ENCODE measurements at regions not wholly inside any gene's neighbourhood (a gene's known extent, or its start where the extent isn't known, plus 50 kb on each side); places are given as distances from the start of the nearest gene placed in this dataset.

- DNase-seq (ENCODE audit: low read depth), result no peak
These were observed 54.5 kb downstream of the CLDN34 start for GRCh38 chrX:10021461-10022272.

- no peak for DNase-seq (ENCODE audit: low read depth)
These were observed 55.0 kb downstream of the CLDN34 start for GRCh38 chrX:10022273-10022541.

DNA sequence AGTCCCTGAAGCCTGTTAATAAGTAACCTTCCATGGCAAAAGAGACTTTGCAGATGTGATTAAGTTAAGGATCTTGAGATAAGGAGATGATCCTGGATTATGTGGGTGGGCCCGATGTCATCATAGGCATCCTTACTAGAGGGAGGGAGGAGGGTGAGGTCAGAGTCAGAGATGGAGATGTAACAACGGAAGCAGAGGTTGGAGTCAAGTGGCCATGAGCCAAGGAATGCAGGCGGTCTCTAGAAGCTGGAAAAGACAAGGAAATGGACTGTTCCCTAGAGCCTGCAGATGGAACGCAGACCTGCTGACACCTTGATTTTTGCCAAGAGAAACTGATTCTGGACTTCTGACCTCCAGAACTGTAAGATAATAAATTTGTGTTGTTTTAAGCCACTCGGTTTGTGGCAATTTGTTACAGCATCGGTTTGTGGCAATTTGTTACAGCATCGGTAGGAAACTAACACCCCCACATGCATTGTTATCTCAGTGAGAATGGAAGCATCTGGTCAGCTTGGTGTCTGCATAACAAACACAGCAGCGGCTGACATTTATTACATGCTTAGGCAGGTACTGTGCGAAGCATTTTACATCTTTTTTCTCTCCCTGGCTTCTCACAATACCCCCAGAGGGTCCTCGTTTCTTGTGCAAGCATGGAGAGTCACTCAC is 55.6 kb downstream of the CLDN34 start:
- no peak for DNase-seq (ENCODE audit: low read depth)

DNA sequence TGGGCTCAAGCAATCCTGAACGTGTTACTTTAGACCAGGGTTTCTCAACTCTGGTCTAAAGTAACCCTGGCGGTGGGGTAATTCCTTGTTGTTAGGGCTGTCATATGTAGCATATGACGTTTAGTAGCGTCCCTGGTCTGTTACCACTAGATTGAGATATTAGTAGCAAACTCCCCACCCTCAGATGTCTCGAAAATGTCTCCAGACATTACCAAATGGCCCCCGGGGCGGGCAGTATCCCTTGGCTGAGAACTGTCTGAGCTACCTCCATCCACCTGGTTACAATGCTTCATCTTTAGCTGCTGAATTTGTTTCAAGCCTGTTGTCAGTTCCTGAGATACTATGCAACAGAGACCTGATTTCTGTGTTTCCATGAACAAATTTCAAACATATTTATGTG is 56.7 kb downstream of the CLDN34 start:
- DNase-seq (ENCODE audit: low read depth), result no peak

GRCh38 chrX:10025742-10026493 is 58.8 kb downstream of the CLDN34 start:
- DNase-seq (ENCODE audit: low read depth), result no peak

- DNase-seq (ENCODE audit: low read depth), result no peak
These were observed 61.3 kb downstream of the CLDN34 start for GRCh38 chrX:10028283-10029104.

- DNase-seq (ENCODE audit: low read depth), result no peak
These were observed 63.4 kb downstream of the CLDN34 start for GRCh38 chrX:10030570-10030969.

DNA sequence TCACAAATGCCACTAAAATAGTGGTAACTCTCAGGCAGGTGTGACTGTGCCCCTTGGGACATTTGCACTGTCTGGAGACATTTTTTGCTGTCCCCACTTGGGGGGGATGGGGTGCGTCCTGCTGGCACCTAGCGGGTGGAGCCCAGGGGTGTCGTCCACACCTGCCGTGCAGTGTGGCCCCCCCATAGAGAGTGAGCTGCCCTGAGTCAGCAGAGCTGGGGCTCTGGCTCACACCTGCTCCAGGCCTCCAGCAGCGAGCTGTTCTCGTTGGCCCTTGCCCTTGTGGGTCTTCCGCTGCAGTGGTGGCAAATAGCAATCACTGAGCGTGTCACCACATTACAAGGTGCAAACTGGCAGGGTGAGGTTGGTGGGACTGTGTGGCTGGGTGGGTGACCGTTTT is 64.6 kb downstream of the CLDN34 start:
- DNase-seq (ENCODE audit: low read depth), result no peak

DNA sequence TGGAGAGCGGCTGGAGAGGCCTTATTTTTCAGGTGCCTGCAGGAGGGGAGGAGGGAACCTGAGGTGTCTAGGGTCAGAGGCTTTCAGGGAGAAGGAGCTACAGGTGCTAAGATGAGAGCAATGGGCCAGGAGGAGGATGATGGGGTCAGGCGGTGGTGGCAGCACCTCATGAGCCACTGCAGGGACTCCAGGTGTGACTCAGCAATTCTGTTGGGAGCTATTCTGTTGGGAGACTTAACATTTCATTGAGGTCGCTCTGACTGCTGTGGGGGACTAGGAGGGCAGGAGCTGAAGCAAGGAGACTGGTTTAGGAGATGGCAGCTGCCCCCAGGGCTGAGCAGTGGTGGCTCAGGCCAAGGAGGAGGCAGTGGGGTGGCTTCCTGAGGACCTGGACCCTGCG is 65.0 kb downstream of the CLDN34 start:
- DNase-seq (ENCODE audit: low read depth), result no peak

DNA sequence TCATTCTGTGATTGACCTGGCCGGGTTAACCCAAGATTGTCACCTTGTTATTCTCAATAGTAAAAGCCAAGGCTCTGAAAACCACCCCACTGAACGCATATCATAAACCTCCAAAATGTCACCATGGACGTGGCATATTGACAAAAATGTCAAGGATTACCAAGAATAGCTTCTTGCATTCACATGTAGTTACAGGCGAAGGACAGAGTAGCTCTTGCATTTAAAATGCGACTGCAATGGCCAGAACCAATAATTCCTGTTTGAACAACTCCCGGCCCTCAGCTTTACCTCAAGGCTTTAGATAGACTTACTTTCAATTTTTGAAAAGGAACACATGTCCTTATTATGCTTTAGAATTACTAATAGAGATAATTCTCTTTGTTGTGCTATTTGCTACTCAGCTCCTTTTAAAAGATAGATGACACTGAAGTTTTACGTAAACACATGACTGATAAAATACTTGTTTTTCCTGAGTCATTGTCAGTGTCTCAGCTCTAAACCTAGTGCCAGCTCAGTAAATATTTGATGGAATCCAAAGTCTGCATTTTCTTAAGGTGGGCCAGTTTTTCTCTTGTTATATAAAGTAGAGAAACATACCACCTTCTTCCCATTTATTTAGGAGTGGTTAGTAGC is 66.3 kb downstream of the CLDN34 start:
- no peak for DNase-seq (ENCODE audit: low read depth)

DNA sequence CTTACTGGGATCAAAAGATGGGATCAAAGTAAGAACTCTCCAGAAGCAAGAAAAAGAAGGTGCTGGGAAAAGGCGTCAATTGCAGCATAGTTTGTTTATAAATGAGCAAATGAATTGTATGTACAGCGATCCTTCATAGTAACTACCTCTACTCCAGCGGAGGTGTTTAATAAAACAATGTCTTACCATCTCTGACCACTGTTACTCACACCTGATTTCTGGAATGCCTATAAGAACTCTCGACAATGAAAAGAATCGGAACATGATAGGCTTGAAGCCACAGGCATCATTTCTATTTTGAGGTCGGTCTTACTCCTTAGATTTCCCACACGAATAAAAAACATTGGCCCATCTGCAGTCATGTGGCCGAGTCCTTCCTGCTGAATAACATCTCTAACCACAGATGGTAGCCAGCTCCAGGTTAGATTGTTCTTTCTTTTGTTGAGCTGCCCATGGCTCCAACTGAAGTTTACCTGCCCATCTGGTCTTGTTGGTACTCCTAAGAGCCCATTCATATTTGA is 67.6 kb downstream of the CLDN34 start:
- no peak for DNase-seq (ENCODE audit: low read depth)

GRCh38 chrX:10038585-10038984 is 71.4 kb downstream of the CLDN34 start:
- no peak for DNase-seq (ENCODE audit: low read depth)

- no peak for DNase-seq (ENCODE audit: low read depth)
These were observed 72.9 kb downstream of the CLDN34 start for GRCh38 chrX:10039821-10040793.

DNA sequence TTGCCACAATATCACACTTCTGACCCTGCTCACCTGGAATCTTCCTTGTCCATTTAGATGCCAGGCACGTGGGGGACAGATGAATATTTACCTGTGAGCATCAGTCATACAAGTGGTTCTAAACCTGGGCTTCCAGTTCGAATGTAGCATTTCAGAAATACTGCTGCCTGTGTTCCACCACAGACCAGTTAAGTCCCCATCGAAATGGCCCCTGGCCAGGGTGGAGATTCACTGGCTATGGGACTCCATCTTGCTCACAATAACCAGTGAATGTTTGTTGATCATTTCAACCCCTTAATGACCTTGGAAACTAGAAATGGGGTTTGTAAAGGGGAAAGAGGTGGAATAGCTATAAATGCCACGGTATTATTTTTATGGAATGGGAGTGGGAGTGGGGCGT is 73.8 kb downstream of the CLDN34 start:
- DNase-seq (ENCODE audit: low read depth), result no peak

DNA sequence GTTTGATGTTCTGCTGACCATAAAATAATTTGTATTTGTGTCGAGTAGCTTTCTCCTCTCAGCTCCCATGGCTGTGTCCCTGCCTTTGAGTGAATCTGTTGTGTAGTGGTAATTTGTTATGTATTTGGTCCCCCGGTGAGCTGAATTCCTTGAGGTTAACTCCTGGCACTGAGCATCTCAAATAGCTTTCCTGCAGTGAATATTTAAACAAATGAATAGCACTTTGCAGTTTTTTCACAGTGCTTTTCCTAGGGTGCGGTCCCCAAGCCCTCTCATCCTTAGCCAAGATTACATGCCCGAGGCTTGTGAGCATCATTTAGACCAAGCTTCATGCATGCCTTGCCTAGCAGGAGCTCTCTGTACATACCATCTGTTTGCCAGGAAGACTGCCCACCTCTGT is 74.2 kb downstream of the CLDN34 start:
- no peak for DNase-seq (ENCODE audit: low read depth)

DNA sequence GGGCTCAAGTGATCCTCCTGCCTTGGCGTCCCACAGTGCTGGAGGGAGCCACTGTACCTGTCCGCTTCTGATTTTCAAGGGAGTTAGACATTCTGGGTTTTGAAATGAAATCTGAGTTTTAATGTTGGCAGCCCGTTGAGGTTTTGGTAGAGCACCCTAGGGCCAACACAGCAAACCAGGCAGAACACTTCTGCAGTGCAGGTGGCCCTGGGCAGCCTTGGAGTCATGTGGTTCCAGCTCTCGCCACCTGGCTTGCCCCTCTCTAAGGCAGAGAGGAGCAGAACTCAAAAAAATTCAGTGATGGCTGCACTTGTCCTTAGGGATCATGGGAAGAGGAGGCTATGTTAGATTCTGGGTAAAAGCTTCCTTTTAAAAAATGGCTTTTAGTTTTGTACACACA is 74.9 kb downstream of the CLDN34 start:
- no peak for DNase-seq (ENCODE audit: low read depth)

DNA sequence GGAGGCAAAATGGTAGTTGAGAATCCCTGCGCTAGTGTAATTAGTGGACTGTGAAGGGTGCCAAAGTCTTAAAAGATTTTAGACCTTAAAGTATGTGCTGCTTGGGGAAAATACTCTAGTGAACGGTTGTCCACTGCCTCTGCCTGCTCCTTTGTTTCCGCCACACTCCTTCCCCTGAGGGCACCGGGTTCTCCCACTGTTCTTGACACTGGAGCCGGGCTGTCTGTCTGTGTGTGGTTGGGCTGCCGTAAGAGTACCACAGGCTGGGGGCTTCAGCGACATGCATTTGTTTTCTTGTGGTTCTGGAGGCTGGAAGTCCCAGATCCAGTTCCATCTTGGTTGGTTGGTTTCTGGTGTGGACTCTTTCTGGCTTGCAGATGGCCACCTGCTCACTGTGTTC is 76.2 kb downstream of the CLDN34 start:
- no peak for DNase-seq (ENCODE audit: low read depth)

DNA sequence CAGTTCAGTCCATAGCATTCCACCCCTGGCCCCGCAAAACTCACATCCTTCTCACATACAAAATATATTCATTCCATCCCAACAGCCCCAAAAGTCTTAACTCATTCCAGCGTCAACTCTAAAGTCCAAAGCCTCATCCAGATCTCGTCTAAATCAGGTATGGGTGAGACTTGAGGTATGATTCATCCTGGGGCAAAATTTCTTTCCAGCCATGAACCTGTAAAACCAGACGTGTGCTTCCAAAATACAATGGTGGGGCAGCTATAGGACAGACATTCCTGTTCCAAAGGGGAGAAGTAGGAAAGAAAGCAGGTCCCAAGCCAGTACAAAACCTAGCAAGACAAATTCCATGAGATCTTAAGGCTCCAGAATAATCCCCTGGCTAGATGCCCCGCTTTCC is 76.9 kb downstream of the CLDN34 start:
- no peak for DNase-seq (ENCODE audit: low read depth)

DNA sequence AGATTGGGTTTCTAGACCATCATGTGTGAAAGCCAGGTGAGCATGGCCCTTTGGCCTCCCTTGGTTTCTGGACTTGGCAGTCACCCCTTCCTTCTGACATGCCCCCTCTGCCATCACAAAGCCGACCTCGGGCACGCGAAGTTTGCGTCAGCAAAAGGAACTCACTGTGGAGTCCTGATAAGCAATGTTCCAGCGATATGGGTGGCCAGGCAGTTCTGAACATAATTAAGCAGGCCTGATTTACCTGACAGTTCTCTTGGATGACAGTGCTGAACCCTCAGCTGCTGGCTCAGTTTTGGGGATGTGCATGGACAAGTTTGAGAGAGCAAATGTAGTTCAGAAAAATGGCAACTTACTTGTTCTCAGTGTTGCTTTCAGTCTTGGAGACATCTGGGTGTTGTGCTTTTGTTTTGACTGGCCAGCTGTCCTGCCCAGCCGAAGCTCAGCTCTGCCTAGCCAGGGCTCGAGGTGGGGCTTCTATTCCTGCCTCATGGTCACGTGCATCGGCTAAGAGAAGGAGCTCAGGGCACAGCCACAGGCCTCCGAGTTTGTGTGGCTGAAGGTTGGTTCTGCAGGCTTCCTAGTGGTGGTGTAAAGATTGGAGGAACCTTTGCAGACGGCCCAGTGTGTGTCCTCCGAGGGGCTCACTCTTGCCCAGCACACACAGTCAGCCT is 78.3 kb downstream of the CLDN34 start:
- DNase-seq (ENCODE audit: low read depth), result no peak

- DNase-seq (ENCODE audit: low read depth), result no peak
These were observed 80.0 kb downstream of the CLDN34 start for GRCh38 chrX:10047133-10047532.

Measured in stimulated activated CD8-positive, alpha-beta memory T cell treated with anti-CD3 and anti-CD28 coated beads, Interleukin-15, amount 100 ng/mL, for 1 hour (primary cell).